H1 (cell line): ENCODE measurements at regions not wholly inside any gene's neighbourhood (a gene's known extent, or its start where the extent isn't known, plus 50 kb on each side); places are given as distances from the start of the nearest gene placed in this dataset.

ENCODE experiments used
- CTCF ChIA-PET: fragments of 300-600 bp; sonication (Branson Sonifier 250); formaldehyde crosslinking; loops from one replicate; lab custom pipeline; 2021; ENCODE audit not compliant: partially characterized antibody; lab: Charles Lee
- POLR2A ChIA-PET: fragments of 300-600 bp; sonication (Branson Sonifier 250); formaldehyde crosslinking; loops from one replicate; lab custom pipeline; 2021; ENCODE audit warnings: inconsistent platforms; ENCODE audit not compliant: partially characterized antibody; lab: Charles Lee
- DNase-seq, 2 experiments: peaks; one replicate each; pipeline versions ENCODE4 v3.0.0 to v3.0.0-alpha.2; 2010 to 2022; ENCODE audit warnings: low spot score in 2 of 2, low read depth in 1 of 2, mixed read lengths in 1 of 2
- FAIRE-seq: peaks from 2 replicates; lab custom pipeline; 2011; peaks lifted over from hg19 to GRCh38; lab: Jason Lieb, UNC
- H2AFZ ChIP-seq: 2 replicates; pipeline ENCODE4 v1.8.1; 2012; ENCODE audit warnings: low read length, inconsistent platforms
- H2AK5ac ChIP-seq: 2 replicates; pipeline ENCODE4 v1.6.1; 2013; ENCODE audit warnings: low read depth, low read length
- H2BK120ac ChIP-seq: replicated peaks from 2 replicates; pipeline ENCODE3; 2013; ENCODE audit warnings: low read depth, low read length, inconsistent platforms
- H2BK12ac ChIP-seq: 2 replicates; pipeline ENCODE4 v1.6.1; 2013; ENCODE audit warnings: low read depth, low read length
- H2BK15ac ChIP-seq: 2 replicates; pipeline ENCODE4 v1.6.1; 2013; ENCODE audit warnings: low read length
- H2BK20ac ChIP-seq: 2 replicates; pipeline ENCODE4 v1.6.1; 2013; ENCODE audit warnings: low read length
- H2BK5ac ChIP-seq: 2 replicates; pipeline ENCODE4 v1.6.1; 2013; ENCODE audit warnings: low read depth, low read length
- H3K14ac ChIP-seq: 2 replicates; pipeline ENCODE4 v1.6.1; 2013; ENCODE audit warnings: inconsistent platforms; ENCODE audit not compliant: insufficient read length
- H3K18ac ChIP-seq: 2 replicates; pipeline ENCODE4 v1.6.1; 2013; ENCODE audit warnings: low read length; ENCODE audit errors: extremely low read depth
- H3K23ac ChIP-seq: 2 replicates; pipeline ENCODE4 v1.6.1; 2013; ENCODE audit warnings: inconsistent platforms; ENCODE audit not compliant: insufficient read length
- H3K23me2 ChIP-seq: 2 replicates; pipeline ENCODE4 v1.6.1; 2013; ENCODE audit warnings: low read depth, low read length
- H3K27ac ChIP-seq: 2 replicates; pipeline ENCODE4 v1.6.1; 2011; ENCODE audit warnings: low read depth, low read length, inconsistent platforms
- H3K27me3 ChIP-seq, 4 experiments: replicated peaks in 1 of 4; 1 replicate in 1 of 4; 2 replicates in 3 of 4; pipeline versions ENCODE4 v1.6.1 to v1.8.1; 2011 to 2013; ENCODE audit warnings: low read length in 3 of 4, mild to moderate bottlenecking in 3 of 4, inconsistent platforms in 2 of 4, mixed read lengths in 2 of 4, moderate library complexity in 1 of 4; ENCODE audit not compliant: control insufficient read depth in 3 of 4, insufficient read depth in 3 of 4; ENCODE audit errors: extremely low read depth in 1 of 4
- H3K36me3 ChIP-seq, 4 experiments: 2 replicates each; pipeline versions ENCODE4 v1.6.1 to v1.8.1; 2011 to 2013; ENCODE audit warnings: mild to moderate bottlenecking in 4 of 4, low read length in 3 of 4, moderate library complexity in 2 of 4, control low read depth in 1 of 4, inconsistent platforms in 1 of 4; ENCODE audit not compliant: insufficient read depth in 4 of 4, control insufficient read depth in 2 of 4
- H3K4ac ChIP-seq: replicated peaks from 2 replicates; pipeline ENCODE3; 2013; ENCODE audit warnings: low read length, low read depth, mixed read lengths, inconsistent platforms; ENCODE audit not compliant: insufficient read length
- H3K4me1 ChIP-seq, 4 experiments: replicated peaks in 1 of 4; 1 replicate in 1 of 4; 2 replicates in 3 of 4; pipeline versions ENCODE4 v1.6.1 to v1.8.1; 2011 to 2013; ENCODE audit warnings: low read length in 3 of 4, inconsistent platforms in 2 of 4, mixed read lengths in 1 of 4; ENCODE audit not compliant: insufficient read depth in 4 of 4, control insufficient read depth in 3 of 4
- H3K4me2 ChIP-seq, 2 experiments: 2 replicates each; pipeline versions ENCODE4 v1.6.1 to v1.8.1; 2011 to 2013; ENCODE audit warnings: low read depth in 2 of 2, low read length in 2 of 2, control low read depth in 1 of 2, inconsistent platforms in 1 of 2, mild to moderate bottlenecking in 1 of 2; ENCODE audit not compliant: insufficient read depth in 1 of 2
- H3K4me3 ChIP-seq, 4 experiments: fragments of 200-600, 300-600 bp in 1 of 4; sonication (generic), shearing (Covaris generic), sonication (Bioruptor Twin) in 1 of 4; 2 replicates each; pipeline versions ENCODE4 v1.5.1 to v1.8.1; 2011 to 2016; ENCODE audit warnings: low read length in 4 of 4, low read depth in 3 of 4, control low read depth in 2 of 4, inconsistent platforms in 2 of 4, mild to moderate bottlenecking in 2 of 4, mixed read lengths in 1 of 4, moderate library complexity in 1 of 4; ENCODE audit not compliant: insufficient read depth in 2 of 4; ENCODE audit errors: extremely low read depth in 1 of 4
- H3K56ac ChIP-seq: replicated peaks from 2 replicates; pipeline ENCODE3; 2013; ENCODE audit warnings: low read depth, mild to moderate bottlenecking, mixed read lengths, low read length, inconsistent platforms; ENCODE audit not compliant: insufficient read length
- H3K79me1 ChIP-seq: 2 replicates; pipeline ENCODE4 v1.6.1; 2013; ENCODE audit warnings: low read depth, low read length, control low read depth
- H3K79me2 ChIP-seq, 2 experiments: 2 replicates each; pipeline versions ENCODE4 v1.6.1 to v1.8.1; 2012 to 2013; ENCODE audit warnings: low read length in 2 of 2, mild to moderate bottlenecking in 2 of 2, inconsistent platforms in 1 of 2; ENCODE audit not compliant: insufficient read depth in 2 of 2, control insufficient read depth in 1 of 2
- H3K9ac ChIP-seq, 4 experiments: replicated peaks in 1 of 4; 1 replicate in 1 of 4; 2 replicates in 3 of 4; pipeline versions ENCODE4 v1.6.1 to v1.8.1; 2011 to 2013; ENCODE audit warnings: low read depth in 3 of 4, low read length in 3 of 4, control low read depth in 2 of 4, mild to moderate bottlenecking in 2 of 4, moderate library complexity in 2 of 4, inconsistent platforms in 1 of 4; ENCODE audit errors: extremely low read depth in 1 of 4
- H3K9me3 ChIP-seq, 2 experiments: 2 replicates each; pipeline versions ENCODE4 v1.6.1 to v1.8.1; 2012 to 2013; ENCODE audit warnings: mild to moderate bottlenecking in 2 of 2, moderate library complexity in 2 of 2, control low read depth in 1 of 2, inconsistent platforms in 1 of 2, low read depth in 1 of 2, low read length in 1 of 2, mixed read lengths in 1 of 2; ENCODE audit not compliant: insufficient read depth in 2 of 2
- H4K20me1 ChIP-seq, 2 experiments: replicated peaks in 1 of 2; 2 replicates each; pipeline versions ENCODE3 to v1.8.1; 2011 to 2013; ENCODE audit warnings: inconsistent platforms in 2 of 2, low read length in 2 of 2, mild to moderate bottlenecking in 1 of 2; ENCODE audit not compliant: insufficient read depth in 2 of 2, control insufficient read depth in 1 of 2
- H4K5ac ChIP-seq: 2 replicates; pipeline ENCODE4 v1.6.1; 2013; ENCODE audit warnings: low read length, low read depth, mixed read lengths, inconsistent platforms; ENCODE audit not compliant: insufficient read length
- H4K8ac ChIP-seq: 2 replicates; pipeline ENCODE4 v1.8.0; 2013; ENCODE audit warnings: mild to moderate bottlenecking, moderate library complexity, low read length, inconsistent platforms; ENCODE audit not compliant: insufficient read depth; ENCODE audit errors: extremely low read depth
- H4K91ac ChIP-seq: replicated peaks from 2 replicates; pipeline ENCODE3; 2013; ENCODE audit warnings: low read length, mixed read lengths, inconsistent platforms; ENCODE audit not compliant: insufficient read length
- CBX8 ChIP-seq: fragments of 300-800, 300-1000 bp; sonication (generic); IDR thresholded peaks from 2 replicates; pipeline ENCODE4 v1.7.1; 2016; ENCODE audit warnings: low read depth, low read length, borderline replicate concordance
- CEBPB ChIP-seq: IDR thresholded peaks from 2 replicates; pipeline ENCODE4 v1.6.1; 2012; ENCODE audit warnings: low read depth, low read length
- SRF ChIP-seq: IDR thresholded peaks from 2 replicates; pipeline ENCODE4 v1.6.1; 2011; ENCODE audit warnings: mild to moderate bottlenecking, low read depth, low read length, moderate library complexity
- WGBS, 2 experiments: shearing (Covaris generic) in 1 of 2; methylation state at CpG; one replicate each; pipeline versions ENCODE4 v1.1.6 to v1.1.7; 2013 to 2015; ENCODE audit warnings: low lambda C conversion rate in 2 of 2, mixed read lengths in 2 of 2, inconsistent platforms in 1 of 2, low coverage in 1 of 2, missing lambda C conversion rate in 1 of 2; ENCODE audit not compliant: insufficient replicate concordance in 2 of 2, insufficient coverage in 1 of 2, insufficient read length in 1 of 2; ENCODE audit errors: extremely low coverage in 1 of 2, missing lambda C conversion rate in 1 of 2; 5-methylcytosine and 5-hydroxymethylcytosine counted together

GRCh38 chr1:193705554-193705981 lies 519.2 kb upstream of the B3GALT2 start:
- Histone ChIP-seq H3K4me3 (no peak overlapping the region), H3K18ac (no peak overlapping the region), H2AFZ (no peak overlapping the region), H3K79me1 (no peaks in the 10 kb centered on the region), H2BK120ac (no peak overlapping the region), H2BK20ac (no peak overlapping the region), H2AK5ac (no peak overlapping the region), H3K56ac (no peak overlapping the region), H3K23ac (no peak overlapping the region), H3K4ac (no peak overlapping the region), H3K36me3 (no peaks in the 10 kb centered on the region), H3K4me1 (no peaks in the 10 kb centered on the region), H2BK5ac (no peak overlapping the region), H3K14ac (no peak overlapping the region), H3K23me2 (no peaks in the 10 kb centered on the region), H3K9ac (no peak overlapping the region), H3K9me3 (no peaks in the 10 kb centered on the region), H2BK12ac (no peak overlapping the region), H2BK15ac (no peak overlapping the region), H4K5ac (no peak overlapping the region), H4K20me1 (no peaks in the 10 kb centered on the region), H4K8ac (no peak overlapping the region), H3K4me2 (no peak overlapping the region), H3K27me3 (no peaks in the 10 kb centered on the region), H4K91ac (no peak overlapping the region), H3K79me2 (no peaks in the 10 kb centered on the region), H3K27ac (no peak overlapping the region)
- CTCF ChIA-PET: interaction anchor here (0.6 kb wide), 1 partner anchor 36 kb away, joined by 3 read pairs; no protein-coding TSS in a partner anchor
- DNase-seq (no peak), FAIRE-seq (no peak)
- POLR2A ChIA-PET: no interaction called here
- TF ChIP-seq SRF (no peak), CBX8 (no peak), CEBPB (no peak)
- WGBS, 2 experiments: 95% methylated on average over 5 of the region's 5 CpGs; no CpG with 5 or more reads in 1 of the 2 experiments
